WTC11 (cell line): ENCODE measurements at regions not wholly inside any gene's neighbourhood (a gene's known extent, or its start where the extent isn't known, plus 50 kb on each side); places are given as distances from the start of the nearest gene placed in this dataset.

ENCODE experiments used
- ATAC-seq: fragments of 200-7000 bp; cut with Tn5 transposase; 2 replicates; pipeline ENCODE4 v1.10.0; 2021; ENCODE audit warnings: mild to moderate bottlenecking, moderate library complexity
- CTCF ChIA-PET: fragments of 300-600 bp; sonication (Branson Sonifier 250); formaldehyde crosslinking; loops from one replicate; lab custom pipeline; 2021; ENCODE audit warnings: antibody characterized with exemption; lab: Charles Lee
- POLR2A ChIA-PET: fragments of 350-600 bp; sonication (Branson Sonifier 250); formaldehyde crosslinking; loops from one replicate; lab custom pipeline; 2021; ENCODE audit warnings: antibody characterized with exemption; lab: Charles Lee
- DNase-seq: peaks from one replicate; pipeline ENCODE4 v3.0.0; 2021; ENCODE audit warnings: low spot score
- H3K27ac Mint-ChIP-seq: 2 replicates; pipeline ENCODE4 v1.8.0; 2021; ENCODE audit warnings: mixed read lengths
- H3K27me3 Mint-ChIP-seq: 2 replicates; pipeline ENCODE4 v1.8.0; 2021; ENCODE audit warnings: low read depth, mild to moderate bottlenecking, moderate library complexity, mixed read lengths
- H3K36me3 Mint-ChIP-seq: 2 replicates; pipeline ENCODE4 v1.8.0; 2021; ENCODE audit warnings: mixed read lengths
- H3K4me1 Mint-ChIP-seq: 2 replicates; pipeline ENCODE4 v1.8.0; 2022; ENCODE audit warnings: mixed read lengths
- H3K4me3 Mint-ChIP-seq: 2 replicates; pipeline ENCODE4 v1.8.0; 2021; ENCODE audit warnings: mild to moderate bottlenecking, moderate library complexity, mixed read lengths
- H3K9me3 Mint-ChIP-seq: 2 replicates; pipeline ENCODE4 v1.8.0; 2021; ENCODE audit warnings: mixed read lengths
- CREM ChIP-seq: sonication (generic); formaldehyde crosslinking; IDR thresholded peaks from 2 replicates; pipeline ENCODE4 v1.8.1; 2022; ENCODE audit warnings: mild to moderate bottlenecking, missing genetic modification reagents, moderate library complexity
- ELF4 ChIP-seq: sonication (generic); formaldehyde crosslinking; IDR thresholded peaks from 2 replicates; pipeline ENCODE4 v1.8.1; 2022; ENCODE audit warnings: low read depth, mild to moderate bottlenecking, moderate library complexity, missing genetic modification reagents
- ESRRA ChIP-seq: sonication (generic); formaldehyde crosslinking; IDR thresholded peaks from 2 replicates; pipeline ENCODE4 v1.8.1; 2022; ENCODE audit warnings: mild to moderate bottlenecking, missing genetic modification reagents, borderline replicate concordance
- FOXP1 ChIP-seq: sonication (generic); formaldehyde crosslinking; IDR thresholded peaks from 2 replicates; pipeline ENCODE4 v1.8.0; 2022; ENCODE audit warnings: missing genetic modification reagents, mild to moderate bottlenecking, moderate library complexity, borderline replicate concordance
- GTF2I ChIP-seq: fragments of 250-450 bp; sonication (Bioruptor Pico); conservative IDR thresholded peaks from 2 replicates; pipeline ENCODE4 v1.4.0; 2021; ENCODE audit warnings: mild to moderate bottlenecking
- NR3C1 ChIP-seq: sonication (generic); formaldehyde crosslinking; conservative IDR thresholded peaks from 2 replicates; pipeline ENCODE4 v1.8.1; 2023; ENCODE audit warnings: low read depth, mild to moderate bottlenecking, missing genetic modification reagents
- ZNF232 ChIP-seq: sonication (generic); formaldehyde crosslinking; IDR thresholded peaks from 2 replicates; pipeline ENCODE4 v1.8.0; 2022; ENCODE audit warnings: mild to moderate bottlenecking, missing genetic modification reagents
- ZNF396 ChIP-seq: fragments of 250-450 bp; sonication (Bioruptor Pico); IDR thresholded peaks from 2 replicates; pipeline ENCODE4 v1.8.0; 2021; ENCODE audit warnings: mild to moderate bottlenecking, moderate library complexity, borderline replicate concordance
- TF ChIP-seq, protein P1 (sequence below): fragments of 250-450 bp; sonication (Bioruptor Pico); IDR thresholded peaks from 2 replicates; pipeline ENCODE4 v1.9.0; 2021; ENCODE audit warnings: mild to moderate bottlenecking, borderline replicate concordance
- TF ChIP-seq, protein P2 (sequence below): fragments of 250-450 bp; sonication (Bioruptor Pico); IDR thresholded peaks from 2 replicates; pipeline ENCODE4 v1.8.0; 2021; ENCODE audit warnings: mild to moderate bottlenecking
- TF ChIP-seq, protein P3 (sequence below): sonication (generic); formaldehyde crosslinking; conservative IDR thresholded peaks from 2 replicates; pipeline ENCODE4 v1.8.1; 2022; ENCODE audit warnings: mild to moderate bottlenecking, missing genetic modification reagents
- TF ChIP-seq, protein P4 (sequence below): fragments of 250-450 bp; sonication (Bioruptor Pico); IDR thresholded peaks from 2 replicates; pipeline ENCODE4 v2.1.2; 2022; ENCODE audit warnings: mild to moderate bottlenecking, moderate library complexity
- TF ChIP-seq, protein P5 (sequence below): sonication (generic); formaldehyde crosslinking; IDR thresholded peaks from 2 replicates; pipeline ENCODE4 v1.8.0; 2022; ENCODE audit warnings: mild to moderate bottlenecking, missing genetic modification reagents
- TF ChIP-seq, protein P6 (sequence below): fragments of 250-450 bp; sonication (Bioruptor Pico); IDR thresholded peaks from 2 replicates; pipeline ENCODE4 v1.9.0; 2021; ENCODE audit warnings: mild to moderate bottlenecking
- TF ChIP-seq, protein P7 (sequence below): sonication (generic); formaldehyde crosslinking; IDR thresholded peaks from 2 replicates; pipeline ENCODE4 v1.8.1; 2023; ENCODE audit warnings: mild to moderate bottlenecking, missing genetic modification reagents
- TF ChIP-seq, protein P8 (sequence below): sonication (generic); formaldehyde crosslinking; conservative IDR thresholded peaks from 2 replicates; pipeline ENCODE4 v1.8.1; 2023; ENCODE audit warnings: mild to moderate bottlenecking, low read depth, missing genetic modification reagents, moderate library complexity
- TF ChIP-seq, protein P9 (sequence below): fragments of 200-600 bp; IDR thresholded peaks from 2 replicates; pipeline ENCODE4 v1.8.0; 2022; ENCODE audit warnings: antibody characterized with exemption
- TF ChIP-seq, protein P10 (sequence below): fragments of 250-450 bp; sonication (Bioruptor Pico); IDR thresholded peaks from 2 replicates; pipeline ENCODE4 v1.9.0; 2021; ENCODE audit warnings: moderate library complexity, mild to moderate bottlenecking, inconsistent platforms, borderline replicate concordance

DNA sequence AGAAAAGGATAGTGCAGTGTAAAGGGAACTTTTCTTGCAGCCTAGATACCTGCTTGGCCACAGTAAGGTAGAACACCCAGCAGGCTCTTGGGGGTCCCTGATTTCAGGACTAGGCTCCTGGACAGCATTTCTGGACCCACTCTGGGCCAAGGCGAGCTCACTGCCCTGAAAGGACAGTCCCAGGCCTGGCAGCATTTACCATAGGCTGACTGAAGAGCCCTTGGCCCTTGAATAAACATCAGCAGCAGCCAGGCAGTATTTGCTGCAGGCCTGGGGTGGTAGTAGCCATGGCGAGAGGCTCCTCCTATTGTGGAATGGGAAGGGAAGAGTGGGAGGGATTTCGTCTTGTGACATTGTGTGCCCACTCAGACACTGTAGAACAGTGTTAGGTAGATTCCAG, 529.2 kb downstream of the TUSC7 start (continued):
- TF ChIP-seq, protein P1, sequence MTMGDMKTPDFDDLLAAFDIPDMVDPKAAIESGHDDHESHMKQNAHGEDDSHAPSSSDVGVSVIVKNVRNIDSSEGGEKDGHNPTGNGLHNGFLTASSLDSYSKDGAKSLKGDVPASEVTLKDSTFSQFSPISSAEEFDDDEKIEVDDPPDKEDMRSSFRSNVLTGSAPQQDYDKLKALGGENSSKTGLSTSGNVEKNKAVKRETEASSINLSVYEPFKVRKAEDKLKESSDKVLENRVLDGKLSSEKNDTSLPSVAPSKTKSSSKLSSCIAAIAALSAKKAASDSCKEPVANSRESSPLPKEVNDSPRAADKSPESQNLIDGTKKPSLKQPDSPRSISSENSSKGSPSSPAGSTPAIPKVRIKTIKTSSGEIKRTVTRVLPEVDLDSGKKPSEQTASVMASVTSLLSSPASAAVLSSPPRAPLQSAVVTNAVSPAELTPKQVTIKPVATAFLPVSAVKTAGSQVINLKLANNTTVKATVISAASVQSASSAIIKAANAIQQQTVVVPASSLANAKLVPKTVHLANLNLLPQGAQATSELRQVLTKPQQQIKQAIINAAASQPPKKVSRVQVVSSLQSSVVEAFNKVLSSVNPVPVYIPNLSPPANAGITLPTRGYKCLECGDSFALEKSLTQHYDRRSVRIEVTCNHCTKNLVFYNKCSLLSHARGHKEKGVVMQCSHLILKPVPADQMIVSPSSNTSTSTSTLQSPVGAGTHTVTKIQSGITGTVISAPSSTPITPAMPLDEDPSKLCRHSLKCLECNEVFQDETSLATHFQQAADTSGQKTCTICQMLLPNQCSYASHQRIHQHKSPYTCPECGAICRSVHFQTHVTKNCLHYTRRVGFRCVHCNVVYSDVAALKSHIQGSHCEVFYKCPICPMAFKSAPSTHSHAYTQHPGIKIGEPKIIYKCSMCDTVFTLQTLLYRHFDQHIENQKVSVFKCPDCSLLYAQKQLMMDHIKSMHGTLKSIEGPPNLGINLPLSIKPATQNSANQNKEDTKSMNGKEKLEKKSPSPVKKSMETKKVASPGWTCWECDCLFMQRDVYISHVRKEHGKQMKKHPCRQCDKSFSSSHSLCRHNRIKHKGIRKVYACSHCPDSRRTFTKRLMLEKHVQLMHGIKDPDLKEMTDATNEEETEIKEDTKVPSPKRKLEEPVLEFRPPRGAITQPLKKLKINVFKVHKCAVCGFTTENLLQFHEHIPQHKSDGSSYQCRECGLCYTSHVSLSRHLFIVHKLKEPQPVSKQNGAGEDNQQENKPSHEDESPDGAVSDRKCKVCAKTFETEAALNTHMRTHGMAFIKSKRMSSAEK, result no peak
- TF ChIP-seq GTF2I (CRISPR knock-in tag) (no peak), ZNF396 (CRISPR knock-in tag) (no peak)
- TF ChIP-seq, protein P2, sequence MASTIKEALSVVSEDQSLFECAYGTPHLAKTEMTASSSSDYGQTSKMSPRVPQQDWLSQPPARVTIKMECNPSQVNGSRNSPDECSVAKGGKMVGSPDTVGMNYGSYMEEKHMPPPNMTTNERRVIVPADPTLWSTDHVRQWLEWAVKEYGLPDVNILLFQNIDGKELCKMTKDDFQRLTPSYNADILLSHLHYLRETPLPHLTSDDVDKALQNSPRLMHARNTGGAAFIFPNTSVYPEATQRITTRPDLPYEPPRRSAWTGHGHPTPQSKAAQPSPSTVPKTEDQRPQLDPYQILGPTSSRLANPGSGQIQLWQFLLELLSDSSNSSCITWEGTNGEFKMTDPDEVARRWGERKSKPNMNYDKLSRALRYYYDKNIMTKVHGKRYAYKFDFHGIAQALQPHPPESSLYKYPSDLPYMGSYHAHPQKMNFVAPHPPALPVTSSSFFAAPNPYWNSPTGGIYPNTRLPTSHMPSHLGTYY (CRISPR knock-in tag), result no peak
- TF ChIP-seq, protein P3, sequence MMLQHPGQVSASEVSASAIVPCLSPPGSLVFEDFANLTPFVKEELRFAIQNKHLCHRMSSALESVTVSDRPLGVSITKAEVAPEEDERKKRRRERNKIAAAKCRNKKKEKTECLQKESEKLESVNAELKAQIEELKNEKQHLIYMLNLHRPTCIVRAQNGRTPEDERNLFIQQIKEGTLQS, result no peak
- TF ChIP-seq, protein P4, sequence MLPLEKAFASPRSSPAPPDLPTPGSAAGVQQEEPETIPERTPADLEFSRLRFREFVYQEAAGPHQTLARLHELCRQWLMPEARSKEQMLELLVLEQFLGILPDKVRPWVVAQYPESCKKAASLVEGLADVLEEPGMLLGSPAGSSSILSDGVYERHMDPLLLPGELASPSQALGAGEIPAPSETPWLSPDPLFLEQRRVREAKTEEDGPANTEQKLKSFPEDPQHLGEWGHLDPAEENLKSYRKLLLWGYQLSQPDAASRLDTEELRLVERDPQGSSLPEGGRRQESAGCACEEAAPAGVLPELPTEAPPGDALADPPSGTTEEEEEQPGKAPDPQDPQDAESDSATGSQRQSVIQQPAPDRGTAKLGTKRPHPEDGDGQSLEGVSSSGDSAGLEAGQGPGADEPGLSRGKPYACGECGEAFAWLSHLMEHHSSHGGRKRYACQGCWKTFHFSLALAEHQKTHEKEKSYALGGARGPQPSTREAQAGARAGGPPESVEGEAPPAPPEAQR (CRISPR knock-in tag), result no peak
- TF ChIP-seq, protein P5, sequence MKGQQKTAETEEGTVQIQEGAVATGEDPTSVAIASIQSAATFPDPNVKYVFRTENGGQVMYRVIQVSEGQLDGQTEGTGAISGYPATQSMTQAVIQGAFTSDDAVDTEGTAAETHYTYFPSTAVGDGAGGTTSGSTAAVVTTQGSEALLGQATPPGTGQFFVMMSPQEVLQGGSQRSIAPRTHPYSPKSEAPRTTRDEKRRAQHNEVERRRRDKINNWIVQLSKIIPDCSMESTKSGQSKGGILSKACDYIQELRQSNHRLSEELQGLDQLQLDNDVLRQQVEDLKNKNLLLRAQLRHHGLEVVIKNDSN (CRISPR knock-in tag), result no peak

DNA sequence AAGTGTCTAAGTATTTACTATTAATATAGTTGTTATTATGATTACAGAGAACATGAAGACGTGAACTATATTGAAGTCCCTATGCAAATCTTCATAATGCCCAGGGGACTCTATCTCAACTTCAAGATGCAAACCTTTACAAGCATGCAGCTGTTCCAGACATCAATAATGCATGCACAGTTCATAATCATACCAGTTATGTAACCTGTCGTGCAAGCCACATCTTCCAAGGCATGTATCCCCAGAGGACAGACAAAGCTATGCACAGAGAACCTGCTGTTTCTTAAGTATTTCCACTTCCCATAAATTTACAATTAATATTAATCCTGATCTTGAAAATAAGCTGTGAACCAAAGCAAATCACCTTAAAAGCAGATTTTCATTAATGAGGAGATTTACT, 534.1 kb downstream of the TUSC7 start:
- ATAC-seq (no peak), DNase-seq (no peak)
- Mint-ChIP-seq H3K36me3 (no peaks in the 10 kb centered on the region), H3K9me3 (no peaks in the 10 kb centered on the region), H3K27ac (no peak overlapping the region), H3K4me1 (peaks cover 5% of the 10 kb centered on the region), H3K4me3 (no peak overlapping the region), H3K27me3 (no peaks in the 10 kb centered on the region)
- CTCF ChIA-PET, result no interaction called here
- POLR2A ChIA-PET, result no interaction called here
- TF ChIP-seq ZNF232 (no peak), FOXP1 (CRISPR knock-in tag) (no peak), ELF4 (CRISPR knock-in tag) (no peak), NR3C1 (CRISPR knock-in tag) (no peak), ESRRA (CRISPR knock-in tag) (no peak), CREM (CRISPR knock-in tag) (no peak)
- TF ChIP-seq, protein P6, sequence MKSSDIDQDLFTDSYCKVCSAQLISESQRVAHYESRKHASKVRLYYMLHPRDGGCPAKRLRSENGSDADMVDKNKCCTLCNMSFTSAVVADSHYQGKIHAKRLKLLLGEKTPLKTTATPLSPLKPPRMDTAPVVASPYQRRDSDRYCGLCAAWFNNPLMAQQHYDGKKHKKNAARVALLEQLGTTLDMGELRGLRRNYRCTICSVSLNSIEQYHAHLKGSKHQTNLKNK (CRISPR knock-in tag), result no peak
- TF ChIP-seq, protein P7, sequence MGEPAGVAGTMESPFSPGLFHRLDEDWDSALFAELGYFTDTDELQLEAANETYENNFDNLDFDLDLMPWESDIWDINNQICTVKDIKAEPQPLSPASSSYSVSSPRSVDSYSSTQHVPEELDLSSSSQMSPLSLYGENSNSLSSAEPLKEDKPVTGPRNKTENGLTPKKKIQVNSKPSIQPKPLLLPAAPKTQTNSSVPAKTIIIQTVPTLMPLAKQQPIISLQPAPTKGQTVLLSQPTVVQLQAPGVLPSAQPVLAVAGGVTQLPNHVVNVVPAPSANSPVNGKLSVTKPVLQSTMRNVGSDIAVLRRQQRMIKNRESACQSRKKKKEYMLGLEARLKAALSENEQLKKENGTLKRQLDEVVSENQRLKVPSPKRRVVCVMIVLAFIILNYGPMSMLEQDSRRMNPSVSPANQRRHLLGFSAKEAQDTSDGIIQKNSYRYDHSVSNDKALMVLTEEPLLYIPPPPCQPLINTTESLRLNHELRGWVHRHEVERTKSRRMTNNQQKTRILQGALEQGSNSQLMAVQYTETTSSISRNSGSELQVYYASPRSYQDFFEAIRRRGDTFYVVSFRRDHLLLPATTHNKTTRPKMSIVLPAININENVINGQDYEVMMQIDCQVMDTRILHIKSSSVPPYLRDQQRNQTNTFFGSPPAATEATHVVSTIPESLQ (CRISPR knock-in tag), result no peak
- TF ChIP-seq, protein P8, sequence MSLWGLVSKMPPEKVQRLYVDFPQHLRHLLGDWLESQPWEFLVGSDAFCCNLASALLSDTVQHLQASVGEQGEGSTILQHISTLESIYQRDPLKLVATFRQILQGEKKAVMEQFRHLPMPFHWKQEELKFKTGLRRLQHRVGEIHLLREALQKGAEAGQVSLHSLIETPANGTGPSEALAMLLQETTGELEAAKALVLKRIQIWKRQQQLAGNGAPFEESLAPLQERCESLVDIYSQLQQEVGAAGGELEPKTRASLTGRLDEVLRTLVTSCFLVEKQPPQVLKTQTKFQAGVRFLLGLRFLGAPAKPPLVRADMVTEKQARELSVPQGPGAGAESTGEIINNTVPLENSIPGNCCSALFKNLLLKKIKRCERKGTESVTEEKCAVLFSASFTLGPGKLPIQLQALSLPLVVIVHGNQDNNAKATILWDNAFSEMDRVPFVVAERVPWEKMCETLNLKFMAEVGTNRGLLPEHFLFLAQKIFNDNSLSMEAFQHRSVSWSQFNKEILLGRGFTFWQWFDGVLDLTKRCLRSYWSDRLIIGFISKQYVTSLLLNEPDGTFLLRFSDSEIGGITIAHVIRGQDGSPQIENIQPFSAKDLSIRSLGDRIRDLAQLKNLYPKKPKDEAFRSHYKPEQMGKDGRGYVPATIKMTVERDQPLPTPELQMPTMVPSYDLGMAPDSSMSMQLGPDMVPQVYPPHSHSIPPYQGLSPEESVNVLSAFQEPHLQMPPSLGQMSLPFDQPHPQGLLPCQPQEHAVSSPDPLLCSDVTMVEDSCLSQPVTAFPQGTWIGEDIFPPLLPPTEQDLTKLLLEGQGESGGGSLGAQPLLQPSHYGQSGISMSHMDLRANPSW, result no peak
- TF ChIP-seq, protein P9, sequence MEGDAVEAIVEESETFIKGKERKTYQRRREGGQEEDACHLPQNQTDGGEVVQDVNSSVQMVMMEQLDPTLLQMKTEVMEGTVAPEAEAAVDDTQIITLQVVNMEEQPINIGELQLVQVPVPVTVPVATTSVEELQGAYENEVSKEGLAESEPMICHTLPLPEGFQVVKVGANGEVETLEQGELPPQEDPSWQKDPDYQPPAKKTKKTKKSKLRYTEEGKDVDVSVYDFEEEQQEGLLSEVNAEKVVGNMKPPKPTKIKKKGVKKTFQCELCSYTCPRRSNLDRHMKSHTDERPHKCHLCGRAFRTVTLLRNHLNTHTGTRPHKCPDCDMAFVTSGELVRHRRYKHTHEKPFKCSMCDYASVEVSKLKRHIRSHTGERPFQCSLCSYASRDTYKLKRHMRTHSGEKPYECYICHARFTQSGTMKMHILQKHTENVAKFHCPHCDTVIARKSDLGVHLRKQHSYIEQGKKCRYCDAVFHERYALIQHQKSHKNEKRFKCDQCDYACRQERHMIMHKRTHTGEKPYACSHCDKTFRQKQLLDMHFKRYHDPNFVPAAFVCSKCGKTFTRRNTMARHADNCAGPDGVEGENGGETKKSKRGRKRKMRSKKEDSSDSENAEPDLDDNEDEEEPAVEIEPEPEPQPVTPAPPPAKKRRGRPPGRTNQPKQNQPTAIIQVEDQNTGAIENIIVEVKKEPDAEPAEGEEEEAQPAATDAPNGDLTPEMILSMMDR, result no peak
- TF ChIP-seq, protein P10, sequence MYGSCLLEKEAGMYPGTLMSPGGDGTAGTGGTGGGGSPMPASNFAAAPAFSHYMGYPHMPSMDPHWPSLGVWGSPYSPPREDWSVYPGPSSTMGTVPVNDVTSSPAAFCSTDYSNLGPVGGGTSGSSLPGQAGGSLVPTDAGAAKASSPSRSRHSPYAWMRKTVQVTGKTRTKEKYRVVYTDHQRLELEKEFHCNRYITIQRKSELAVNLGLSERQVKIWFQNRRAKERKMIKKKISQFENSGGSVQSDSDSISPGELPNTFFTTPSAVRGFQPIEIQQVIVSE (CRISPR knock-in tag), result no peak
- TF ChIP-seq, protein P5 (CRISPR knock-in tag), result no peak
